Activated T-helper 2 cell treated with anti-CD3 and anti-CD28 coated beads, Interferon-gamma antibody, Interleukin-2, Interleukin-4, amounts not matched to agents 10 μg/mL and 5 μg/mL and 100 μg/mL, durations not matched to agents 14 hours and 24 hours and 36 hours (primary cell): ENCODE measurements at regions not wholly inside any gene's neighbourhood (a gene's known extent, or its start where the extent isn't known, plus 50 kb on each side); places are given as distances from the start of the nearest gene placed in this dataset.
"Not testable (repeated sequence)": the region's sequence is repeated elsewhere in the genome, so short reads cannot be mapped to it uniquely, and the experiment has no call there.

Experiments
- DNase-seq: peaks from one replicate; pipeline ENCODE4 v3.0.0; 2021; ENCODE audit warnings: low spot score
- H3K27ac Mint-ChIP-seq: one replicate; pipeline ENCODE4 v1.8.0; 2021; ENCODE audit warnings: mixed read lengths
- H3K27me3 Mint-ChIP-seq: one replicate; pipeline ENCODE4 v1.8.0; 2021; ENCODE audit warnings: low read depth, mixed read lengths
- H3K36me3 Mint-ChIP-seq: one replicate; pipeline ENCODE4 v1.8.0; 2021; ENCODE audit warnings: low read depth, mixed read lengths
- H3K4me1 Mint-ChIP-seq: one replicate; pipeline ENCODE4 v1.8.0; 2021; ENCODE audit warnings: low read depth, mixed read lengths
- H3K4me3 Mint-ChIP-seq: one replicate; pipeline ENCODE4 v1.8.0; 2021; ENCODE audit warnings: low read depth, mild to moderate bottlenecking, moderate library complexity, mixed read lengths
- H3K9me3 Mint-ChIP-seq: one replicate; pipeline ENCODE4 v1.8.0; 2021; ENCODE audit warnings: mixed read lengths
- intact Hi-C: fragments of 100-400 bp; cut with micrococcal nuclease; formaldehyde crosslinking; loops from one replicate; pipeline ENCODE4 v1.15.1; 2023

- no peak for DNase-seq
- H3K4me1 Mint-ChIP-seq, result no peaks in the 10 kb centered on the region
These were observed 169.2 kb downstream of the SAMD5 start for GRCh38 chr6:147677647-147678046.

GRCh38 chr6:147678253-147678652, 169.8 kb downstream of the SAMD5 start:
- DNase-seq, result no peak
- Mint-ChIP-seq H3K4me3 (no peak overlapping the region), H3K9me3 (no peaks in the 10 kb centered on the region), H3K27me3 (no peaks in the 10 kb centered on the region), H3K4me1 (no peaks in the 10 kb centered on the region), H3K27ac (no peak overlapping the region), H3K36me3 (no peaks in the 10 kb centered on the region)
- intact Hi-C loops, result no loop called here

More at GRCh38 chr6:147677647-147678046, 169.2 kb downstream of the SAMD5 start:
- Mint-ChIP-seq H3K9me3 (no peaks in the 10 kb centered on the region), H3K36me3 (no peaks in the 10 kb centered on the region), H3K27me3 (no peaks in the 10 kb centered on the region), H3K27ac (no peak overlapping the region), H3K4me3 (no peak overlapping the region)
- intact Hi-C loops, result no loop called here

- intact Hi-C loops, result no loop called here
- Mint-ChIP-seq H3K36me3 (no peaks in the 10 kb centered on the region), H3K27ac (no peak overlapping the region), H3K4me3 (no peak overlapping the region), H3K9me3 (no peaks in the 10 kb centered on the region), H3K27me3 (no peaks in the 10 kb centered on the region), H3K4me1 (no peaks in the 10 kb centered on the region)
- no peak for DNase-seq
These were observed 176.4 kb downstream of the SAMD5 start for GRCh38 chr6:147684906-147685305.

GRCh38 chr6:147689398-147689797, 180.9 kb downstream of the SAMD5 start:
- H3K36me3 Mint-ChIP-seq, result no peaks in the 10 kb centered on the region
- H3K4me1 Mint-ChIP-seq, result no peaks in the 10 kb centered on the region
- intact Hi-C loops, result no loop called here
- H3K27ac Mint-ChIP-seq, result no peak overlapping the region
- DNase-seq, result no peak
- no peaks in the 10 kb centered on the region for H3K9me3 Mint-ChIP-seq
- H3K27me3 Mint-ChIP-seq, result no peaks in the 10 kb centered on the region
- no peak overlapping the region for H3K4me3 Mint-ChIP-seq

GRCh38 chr6:147691446-147691845, 183.0 kb downstream of the SAMD5 start:
- Mint-ChIP-seq H3K9me3 (no peaks in the 10 kb centered on the region), H3K4me1 (no peaks in the 10 kb centered on the region), H3K36me3 (no peaks in the 10 kb centered on the region), H3K4me3 (no peak overlapping the region), H3K27ac (no peak overlapping the region), H3K27me3 (no peaks in the 10 kb centered on the region)
- no peak for DNase-seq
- intact Hi-C loops, result no loop called here

GRCh38 chr6:147693181-147693580, 184.7 kb downstream of the SAMD5 start:
- no peaks in the 10 kb centered on the region for H3K4me1 Mint-ChIP-seq
- intact Hi-C loops, result no loop called here
- H3K27ac Mint-ChIP-seq, result no peak overlapping the region
- H3K27me3 Mint-ChIP-seq, result no peaks in the 10 kb centered on the region
- no peaks in the 10 kb centered on the region for H3K36me3 Mint-ChIP-seq
- H3K9me3 Mint-ChIP-seq, result no peaks in the 10 kb centered on the region
- H3K4me3 Mint-ChIP-seq, result no peak overlapping the region
- DNase-seq, result no peak

GRCh38 chr6:147694556-147694955, 186.1 kb downstream of the SAMD5 start:
- H3K27me3 Mint-ChIP-seq, H3K36me3 Mint-ChIP-seq, H3K27ac Mint-ChIP-seq, DNase-seq, H3K4me3 Mint-ChIP-seq, intact Hi-C loops, H3K4me1 Mint-ChIP-seq, H3K9me3 Mint-ChIP-seq: not testable (repeated sequence)

- Mint-ChIP-seq H3K9me3 (no peaks in the 10 kb centered on the region), H3K36me3 (no peaks in the 10 kb centered on the region), H3K4me1 (no peaks in the 10 kb centered on the region), H3K27me3 (no peaks in the 10 kb centered on the region), H3K27ac (no peak overlapping the region), H3K4me3 (no peak overlapping the region)
- intact Hi-C loops, result no loop called here
- DNase-seq, result no peak
These were observed 187.3 kb downstream of the SAMD5 start for GRCh38 chr6:147695819-147696218.

GRCh38 chr6:147699140-147699539, 190.7 kb downstream of the SAMD5 start:
- H3K4me1 Mint-ChIP-seq, result no peaks in the 10 kb centered on the region
- no peak overlapping the region for H3K27ac Mint-ChIP-seq
- no peaks in the 10 kb centered on the region for H3K9me3 Mint-ChIP-seq
- no peaks in the 10 kb centered on the region for H3K36me3 Mint-ChIP-seq
- H3K27me3 Mint-ChIP-seq, result no peaks in the 10 kb centered on the region
- DNase-seq, result no peak
- intact Hi-C loops, result no loop called here
- no peak overlapping the region for H3K4me3 Mint-ChIP-seq

- intact Hi-C loops, result no loop called here
- H3K9me3 Mint-ChIP-seq, result no peaks in the 10 kb centered on the region
These were observed 191.1 kb downstream of the SAMD5 start for GRCh38 chr6:147699637-147700036.

GRCh38 chr6:147700436-147701209, 192.1 kb downstream of the SAMD5 start:
- Mint-ChIP-seq H3K36me3 (no peaks in the 10 kb centered on the region), H3K4me1 (no peaks in the 10 kb centered on the region), H3K27ac (no peak overlapping the region), H3K4me3 (no peak overlapping the region), H3K9me3 (no peaks in the 10 kb centered on the region), H3K27me3 (no peaks in the 10 kb centered on the region)
- DNase-seq, result no peak
- intact Hi-C loops, result no loop called here

More at GRCh38 chr6:147699637-147700036, 191.1 kb downstream of the SAMD5 start:
- no peaks in the 10 kb centered on the region for H3K27me3 Mint-ChIP-seq
- H3K27ac Mint-ChIP-seq, result no peak overlapping the region
- H3K36me3 Mint-ChIP-seq, result no peaks in the 10 kb centered on the region
- no peak for DNase-seq
- H3K4me3 Mint-ChIP-seq, result no peak overlapping the region
- H3K4me1 Mint-ChIP-seq, result no peaks in the 10 kb centered on the region

GRCh38 chr6:147704691-147705090, 196.2 kb downstream of the SAMD5 start:
- Mint-ChIP-seq H3K4me3 (no peak overlapping the region), H3K36me3 (no peaks in the 10 kb centered on the region), H3K4me1 (no peaks in the 10 kb centered on the region), H3K9me3 (no peaks in the 10 kb centered on the region), H3K27ac (no peak overlapping the region), H3K27me3 (no peaks in the 10 kb centered on the region)
- no peak for DNase-seq
- intact Hi-C loops, result no loop called here

- H3K27ac Mint-ChIP-seq, result no peak overlapping the region
- H3K4me1 Mint-ChIP-seq, result no peaks in the 10 kb centered on the region
- intact Hi-C loops, result no loop called here
- H3K27me3 Mint-ChIP-seq, result no peaks in the 10 kb centered on the region
- no peak for DNase-seq
- no peaks in the 10 kb centered on the region for H3K36me3 Mint-ChIP-seq
- H3K9me3 Mint-ChIP-seq, result no peaks in the 10 kb centered on the region
- no peak overlapping the region for H3K4me3 Mint-ChIP-seq
These were observed 199.0 kb downstream of the SAMD5 start for GRCh38 chr6:147707524-147707923.

GRCh38 chr6:147708170-147708569, 199.7 kb downstream of the SAMD5 start:
- Mint-ChIP-seq H3K4me3 (no peak overlapping the region), H3K36me3 (no peaks in the 10 kb centered on the region), H3K4me1 (no peaks in the 10 kb centered on the region), H3K27me3 (no peaks in the 10 kb centered on the region), H3K9me3 (no peaks in the 10 kb centered on the region), H3K27ac (no peak overlapping the region)
- no peak for DNase-seq
- intact Hi-C loops, result no loop called here
